OCI-LY1 (cell line): ENCODE measurements at regions not wholly inside any gene's neighbourhood (a gene's known extent, or its start where the extent isn't known, plus 50 kb on each side); places are given as distances from the start of the nearest gene placed in this dataset.

Experiments used
- H2AFZ ChIP-seq: fragments of 200-600 bp; sonication (generic), shearing (Covaris generic); 2 replicates; pipeline ENCODE4 v1.6.0; 2014; ENCODE audit warnings: antibody characterized with exemption, mild to moderate bottlenecking, low read length
- H3F3A ChIP-seq: fragments of 200-600 bp; sonication (generic), shearing (Covaris generic); 2 replicates; pipeline ENCODE4 v1.6.0; 2014; ENCODE audit warnings: mild to moderate bottlenecking, antibody characterized with exemption, low read length, moderate library complexity; ENCODE audit not compliant: insufficient read depth
- H3K27ac ChIP-seq: fragments of 200-600 bp; sonication (generic); 2 replicates; pipeline ENCODE4 v1.5.1; 2014; ENCODE audit warnings: low read length, mixed run types, mild to moderate bottlenecking, low read depth; ENCODE audit not compliant: poor library complexity, severe bottlenecking
- H3K27me3 ChIP-seq: fragments of 200-600 bp; sonication (generic); 2 replicates; pipeline ENCODE4 v1.6.0; 2014; ENCODE audit warnings: antibody characterized with exemption, mild to moderate bottlenecking, low read length, moderate library complexity; ENCODE audit not compliant: insufficient read depth
- H3K36me3 ChIP-seq: fragments of 200-600 bp; sonication (generic); 2 replicates; pipeline ENCODE4 v1.6.1; 2014; ENCODE audit warnings: mild to moderate bottlenecking, antibody characterized with exemption, low read length, moderate library complexity, mixed read lengths; ENCODE audit not compliant: insufficient read depth
- H3K4me1 ChIP-seq: fragments of 200-600 bp; sonication (generic); 2 replicates; pipeline ENCODE4 v1.5.1; 2014; ENCODE audit warnings: mild to moderate bottlenecking, low read length, moderate library complexity; ENCODE audit not compliant: insufficient read depth, severe bottlenecking
- H3K4me2 ChIP-seq: fragments of 200-600 bp; sonication (generic), shearing (Covaris generic); 2 replicates; pipeline ENCODE4 v1.6.1; 2014; ENCODE audit warnings: low read length
- H3K4me3 ChIP-seq: fragments of 200-600 bp; sonication (generic); 2 replicates; pipeline ENCODE4 v1.5.1; 2014; ENCODE audit warnings: low read length, low read depth, mild to moderate bottlenecking, mixed read lengths; ENCODE audit not compliant: poor library complexity, severe bottlenecking
- H3K79me2 ChIP-seq: fragments of 200-600 bp; shearing (Covaris generic); 2 replicates; pipeline ENCODE4 v1.6.1; 2016; ENCODE audit warnings: mixed run types, low read length, mixed read lengths; ENCODE audit not compliant: insufficient read depth
- H3K9ac ChIP-seq: fragments of 200-600 bp; sonication (generic), shearing (Covaris generic); 2 replicates; pipeline ENCODE4 v1.6.1; 2014; ENCODE audit warnings: mild to moderate bottlenecking, low read length, mixed read lengths
- H3K9me2 ChIP-seq: fragments of 200-600 bp; sonication (generic), shearing (Covaris generic); 2 replicates; pipeline ENCODE4 v1.6.1; 2014; ENCODE audit warnings: low read depth, mild to moderate bottlenecking, low read length, mixed read lengths
- H3K9me3 ChIP-seq: fragments of 200-600 bp; shearing (Covaris generic); 2 replicates; pipeline ENCODE4 v1.6.1; 2014; ENCODE audit warnings: low read length, mixed read lengths
- H4K20me1 ChIP-seq: fragments of 200-600 bp; sonication (generic), shearing (Covaris generic); 2 replicates; pipeline ENCODE4 v1.6.0; 2016; ENCODE audit warnings: mild to moderate bottlenecking, low read length; ENCODE audit not compliant: insufficient read depth
- EZH2 ChIP-seq: fragments of 200-600 bp; sonication (generic), shearing (Covaris generic); IDR thresholded peaks from 2 replicates; pipeline ENCODE4 v1.8.0; 2017; ENCODE audit warnings: borderline replicate concordance, mixed run types, mild to moderate bottlenecking, antibody characterized with exemption, low read length, moderate library complexity, mixed read lengths
- TF ChIP-seq, protein P1 (sequence below): fragments of 200-600 bp; sonication (generic), shearing (Covaris generic); IDR thresholded peaks from 2 replicates; pipeline ENCODE4 v1.5.1; 2017; ENCODE audit warnings: mild to moderate bottlenecking, antibody characterized with exemption, low read length, moderate library complexity, mixed read lengths

DNA sequence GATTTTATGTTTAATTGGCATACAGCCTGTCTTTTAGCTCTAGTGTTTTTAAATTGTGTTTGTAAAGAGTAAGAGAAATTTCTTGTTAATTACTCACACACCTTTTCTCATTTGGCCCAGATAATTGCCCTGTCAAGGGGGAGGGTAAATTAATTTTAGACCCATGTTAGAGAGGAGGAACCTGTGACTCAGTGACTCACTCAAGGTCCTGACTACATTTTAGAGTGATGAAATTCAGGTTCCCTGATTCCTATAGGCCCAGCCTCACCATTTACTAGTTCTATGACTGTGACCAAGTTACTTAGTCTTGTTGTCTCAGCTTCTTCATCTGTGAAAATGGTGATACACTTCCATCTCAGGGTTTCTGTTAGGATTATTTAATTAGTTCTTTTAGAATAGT lies 125.2 kb upstream of the DPH6 start:
- Histone ChIP-seq H3K27ac (no peak overlapping the region), H3K27me3 (no peaks in the 10 kb centered on the region), H3K4me1 (peaks cover 7% of the 10 kb centered on the region), H2AFZ (no peak overlapping the region), H3K9me3 (no peaks in the 10 kb centered on the region), H3K4me3 (no peak overlapping the region), H3K79me2 (no peaks in the 10 kb centered on the region), H4K20me1 (no peaks in the 10 kb centered on the region), H3K36me3 (no peaks in the 10 kb centered on the region), H3K9me2 (no peaks in the 10 kb centered on the region), H3F3A (no peaks in the 10 kb centered on the region), H3K9ac (no peak overlapping the region), H3K4me2 (no peak overlapping the region)
- TF ChIP-seq, protein P1, sequence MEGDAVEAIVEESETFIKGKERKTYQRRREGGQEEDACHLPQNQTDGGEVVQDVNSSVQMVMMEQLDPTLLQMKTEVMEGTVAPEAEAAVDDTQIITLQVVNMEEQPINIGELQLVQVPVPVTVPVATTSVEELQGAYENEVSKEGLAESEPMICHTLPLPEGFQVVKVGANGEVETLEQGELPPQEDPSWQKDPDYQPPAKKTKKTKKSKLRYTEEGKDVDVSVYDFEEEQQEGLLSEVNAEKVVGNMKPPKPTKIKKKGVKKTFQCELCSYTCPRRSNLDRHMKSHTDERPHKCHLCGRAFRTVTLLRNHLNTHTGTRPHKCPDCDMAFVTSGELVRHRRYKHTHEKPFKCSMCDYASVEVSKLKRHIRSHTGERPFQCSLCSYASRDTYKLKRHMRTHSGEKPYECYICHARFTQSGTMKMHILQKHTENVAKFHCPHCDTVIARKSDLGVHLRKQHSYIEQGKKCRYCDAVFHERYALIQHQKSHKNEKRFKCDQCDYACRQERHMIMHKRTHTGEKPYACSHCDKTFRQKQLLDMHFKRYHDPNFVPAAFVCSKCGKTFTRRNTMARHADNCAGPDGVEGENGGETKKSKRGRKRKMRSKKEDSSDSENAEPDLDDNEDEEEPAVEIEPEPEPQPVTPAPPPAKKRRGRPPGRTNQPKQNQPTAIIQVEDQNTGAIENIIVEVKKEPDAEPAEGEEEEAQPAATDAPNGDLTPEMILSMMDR: no peak
- no peak for TF ChIP-seq EZH2

- H3K9me2 ChIP-seq: no peaks in the 10 kb centered on the region
- no peaks in the 10 kb centered on the region for H3K9me3 ChIP-seq
- H3K4me3 ChIP-seq: no peak overlapping the region
- no peak overlapping the region for H2AFZ ChIP-seq
- H3K9ac ChIP-seq: no peak overlapping the region
- no peaks in the 10 kb centered on the region for H3F3A ChIP-seq
- TF ChIP-seq, protein P1: no peak
- no peak for TF ChIP-seq EZH2
- no peaks in the 10 kb centered on the region for H3K27me3 ChIP-seq
- H3K36me3 ChIP-seq: no peaks in the 10 kb centered on the region
- no peaks in the 10 kb centered on the region for H3K79me2 ChIP-seq
- peaks cover 7% of the 10 kb centered on the region for H3K4me1 ChIP-seq
- H3K4me2 ChIP-seq: no peak overlapping the region
- H4K20me1 ChIP-seq: no peaks in the 10 kb centered on the region
- no peak overlapping the region for H3K27ac ChIP-seq
Measured at GRCh38 chr15:35671981-35672380, 126.0 kb upstream of the DPH6 start.

GRCh38 chr15:35673093-35673684 lies 127.2 kb upstream of the DPH6 start:
- H3K27ac ChIP-seq: no peak overlapping the region

More at GRCh38 chr15:35673093-35673684, 127.2 kb upstream of the DPH6 start:
- Histone ChIP-seq H3K27me3 (no peaks in the 10 kb centered on the region), H3K79me2 (no peaks in the 10 kb centered on the region), H3K4me1 (peaks cover 7% of the 10 kb centered on the region), H3F3A (no peaks in the 10 kb centered on the region), H3K4me2 (peak overlapping the region; percentile 48), H3K9me3 (no peaks in the 10 kb centered on the region), H3K36me3 (no peaks in the 10 kb centered on the region), H2AFZ (peak overlapping the region; percentile 82; the same call in 1 of the 2 replicates), H3K9ac (no peak overlapping the region), H3K9me2 (no peaks in the 10 kb centered on the region), H4K20me1 (no peaks in the 10 kb centered on the region), H3K4me3 (peak overlapping the region; percentile 33)
- TF ChIP-seq EZH2: no peak
- TF ChIP-seq, protein P1: no peak
